SK-N-MC (cell line): ENCODE measurements at regions not wholly inside any gene's neighbourhood (a gene's known extent, or its start where the extent isn't known, plus 50 kb on each side); places are given as distances from the start of the nearest gene placed in this dataset.
"Not testable (repeated sequence)": the region's sequence is repeated elsewhere in the genome, so short reads cannot be mapped to it uniquely, and the experiment has no call there.

Source experiments
- EZH2 ChIP-seq: fragments of 200-600 bp; sonication (generic); IDR thresholded peaks from one replicate; pipeline ENCODE4 v1.6.1; 2017; ENCODE audit warnings: antibody characterized with exemption
- FOXP2 ChIP-seq: optimal IDR thresholded peaks from 2 replicates; pipeline ENCODE3; 2011; ENCODE audit warnings: mild to moderate bottlenecking, moderate library complexity; ENCODE audit not compliant: insufficient read depth; ENCODE audit errors: extremely low read length, control extremely low read depth
- POLR2AphosphoS5 ChIP-seq: IDR thresholded peaks from 2 replicates; pipeline ENCODE4 v1.6.1; 2012; ENCODE audit warnings: mild to moderate bottlenecking, low read depth, low read length, borderline replicate concordance

DNA sequence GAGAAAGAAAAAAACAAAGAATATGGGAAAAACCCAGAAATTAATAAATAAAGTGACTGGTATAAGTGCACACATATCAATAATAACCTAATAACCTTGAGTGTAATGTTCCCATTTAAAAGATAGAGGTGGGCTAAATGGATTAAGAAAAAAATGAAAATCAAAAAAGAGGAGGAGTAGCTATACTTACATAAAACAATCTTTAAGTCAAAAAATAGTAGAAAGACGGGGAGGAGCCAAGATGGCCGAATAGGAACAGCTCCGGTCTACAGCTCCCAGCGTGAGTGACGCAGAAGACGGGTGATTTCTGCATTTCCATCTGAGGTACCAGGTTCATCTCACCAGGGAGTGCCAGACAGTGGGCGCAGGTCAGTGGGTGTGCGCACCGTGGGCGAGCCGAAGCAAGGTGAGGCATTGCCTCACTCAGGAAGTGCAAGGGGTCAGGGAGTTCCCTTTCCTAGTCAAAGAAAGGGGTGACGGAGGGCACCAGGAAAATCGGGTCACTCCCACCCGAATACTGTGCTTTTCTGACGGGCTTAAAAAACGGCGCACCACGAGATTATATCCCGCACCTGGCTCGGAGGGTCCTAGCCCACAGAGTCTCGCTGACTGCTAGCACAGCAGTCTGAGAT lies 279.0 kb downstream of the RPAP3 start:
- TF ChIP-seq POLR2AphosphoS5, EZH2, FOXP2: not testable (repeated sequence)
